ENCODE measurements at regions not wholly inside any gene's neighbourhood (a gene's known extent, or its start where the extent isn't known, plus 50 kb on each side); places are given as distances from the start of the nearest gene placed in this dataset.
"Not testable (repeated sequence)": the region's sequence is repeated elsewhere in the genome, so short reads cannot be mapped to it uniquely, and the experiment has no call there.

GRCh38 chr3:166697495-166697894 is 682.6 kb downstream of the ZBBX start:
- Histone ChIP-seq H3K27ac (no peak overlapping the region), H3K9me3 (replicated peaks) (0 out of 2 replicates have a peak, but pooled peaks cover 3% of the 10 kb centered on the region), H3K4me1 (replicated peaks) (no peaks in the 10 kb centered on the region), H3K27me3 (replicated peaks) (no peaks in the 10 kb centered on the region), H3K4me3 (no peak overlapping the region), H3K36me3 (no peaks in the 10 kb centered on the region)
- no peak for DNase-seq (ENCODE audit: low read depth in 1 of 2, low spot score in 2 of 2)

GRCh38 chr3:166696103-166696502 is 684.0 kb downstream of the ZBBX start:
- no peaks in the 10 kb centered on the region for H3K36me3 ChIP-seq
- H3K9me3 ChIP-seq (replicated peaks), result 0 out of 2 replicates have a peak, but pooled peaks cover 3% of the 10 kb centered on the region
- DNase-seq (ENCODE audit: low read depth in 1 of 2, low spot score in 2 of 2), result no peak
- H3K4me3 ChIP-seq, result no peak overlapping the region
- no peaks in the 10 kb centered on the region for H3K4me1 ChIP-seq (replicated peaks)
- H3K27ac ChIP-seq, result no peak overlapping the region
- no peaks in the 10 kb centered on the region for H3K27me3 ChIP-seq (replicated peaks)

GRCh38 chr3:166688665-166689064 is 691.4 kb downstream of the ZBBX start:
- H3K27me3 ChIP-seq (replicated peaks), result no peaks in the 10 kb centered on the region
- H3K9me3 ChIP-seq (replicated peaks), result peaks cover 3% of the 10 kb centered on the region; the same call in 1 of the 2 replicates
- H3K4me1 ChIP-seq (replicated peaks), result no peaks in the 10 kb centered on the region
- no peak for DNase-seq (ENCODE audit: low read depth in 1 of 2, low spot score in 2 of 2)
- no peak overlapping the region for H3K4me3 ChIP-seq
- no peak overlapping the region for H3K27ac ChIP-seq
- no peaks in the 10 kb centered on the region for H3K36me3 ChIP-seq

DNA sequence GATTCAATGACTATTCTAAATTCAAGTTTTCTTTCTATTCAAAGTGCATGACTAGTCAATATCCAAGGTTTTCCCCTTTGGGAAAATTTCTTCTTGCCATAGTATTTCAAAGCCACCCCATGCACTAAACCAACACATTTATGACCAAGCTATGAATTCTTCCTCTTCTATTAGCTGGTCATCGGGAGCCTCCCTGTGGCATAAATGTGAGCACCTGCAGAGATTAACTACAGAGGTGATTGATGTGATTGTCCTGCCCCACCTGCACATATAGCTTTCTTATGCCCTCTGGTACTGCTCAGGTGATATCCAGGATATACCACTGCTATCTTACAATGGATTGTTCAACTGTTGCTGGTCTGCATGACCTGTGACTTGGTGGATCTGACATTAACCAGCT is 694.9 kb downstream of the ZBBX start:
- H3K4me3 ChIP-seq, result no peak overlapping the region
- no peak for DNase-seq (ENCODE audit: low read depth in 1 of 2, low spot score in 2 of 2)
- no peaks in the 10 kb centered on the region for H3K4me1 ChIP-seq (replicated peaks)
- no peaks in the 10 kb centered on the region; the same call in 1 of the 2 replicates for H3K9me3 ChIP-seq (replicated peaks)
- H3K27me3 ChIP-seq (replicated peaks), result no peaks in the 10 kb centered on the region
- no peaks in the 10 kb centered on the region for H3K36me3 ChIP-seq
- no peak overlapping the region for H3K27ac ChIP-seq

DNA sequence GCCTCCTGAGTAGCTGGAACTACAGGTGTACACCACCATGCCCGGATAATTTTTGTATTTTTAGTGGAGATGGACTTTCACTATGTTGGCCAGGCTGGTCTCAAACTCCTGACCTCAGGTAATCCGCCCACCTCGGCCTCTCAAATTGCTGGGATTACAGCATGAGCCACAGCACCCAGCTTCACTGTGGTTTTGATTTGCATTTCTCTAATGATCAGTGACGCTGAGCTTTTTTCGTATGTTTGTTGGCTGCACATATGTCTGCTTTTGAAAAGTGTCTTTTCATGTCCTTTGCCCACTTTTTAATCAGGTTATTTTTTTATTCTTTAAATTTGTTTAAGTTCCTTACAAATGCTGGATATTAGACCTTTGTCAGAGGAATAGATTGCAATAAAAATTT is 696.0 kb downstream of the ZBBX start:
- not testable (repeated sequence) for H3K4me3 ChIP-seq; H3K9me3 ChIP-seq (replicated peaks); H3K4me1 ChIP-seq (replicated peaks); H3K27me3 ChIP-seq (replicated peaks); H3K27ac ChIP-seq; DNase-seq (ENCODE audit: low read depth in 1 of 2, low spot score in 2 of 2); H3K36me3 ChIP-seq

- H3K27ac ChIP-seq, result no peak overlapping the region
- no peaks in the 10 kb centered on the region for H3K27me3 ChIP-seq (replicated peaks)
Measured at GRCh38 chr3:166669781-166670180, 710.3 kb downstream of the ZBBX start.

DNA sequence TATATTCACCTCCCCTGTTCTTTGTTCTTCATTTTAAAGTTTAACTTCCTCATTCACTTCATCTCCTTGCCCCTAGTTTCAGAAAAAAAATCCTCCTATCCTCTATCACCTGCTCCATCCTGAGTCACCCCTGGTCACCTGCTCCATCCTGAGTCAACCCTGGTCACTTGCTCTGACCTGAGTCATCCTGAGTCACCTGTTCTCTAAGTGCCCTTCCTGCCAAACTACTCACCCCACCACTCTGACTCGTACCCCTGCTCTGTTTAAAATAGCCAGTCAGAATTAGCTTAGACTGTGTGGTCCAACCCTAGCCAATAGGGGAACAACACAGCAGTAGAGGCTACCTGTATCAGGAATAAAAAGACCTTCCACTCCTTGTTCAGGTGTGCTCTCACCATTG is 716.9 kb downstream of the ZBBX start:
- Histone ChIP-seq H3K27ac (no peak overlapping the region), H3K9me3 (replicated peaks) (no peaks in the 10 kb centered on the region; the same call in 1 of the 2 replicates), H3K4me1 (replicated peaks) (no peaks in the 10 kb centered on the region), H3K36me3 (no peaks in the 10 kb centered on the region), H3K27me3 (replicated peaks) (no peaks in the 10 kb centered on the region), H3K4me3 (no peak overlapping the region)
- DNase-seq (ENCODE audit: low read depth in 1 of 2, low spot score in 2 of 2), result no peak

More at GRCh38 chr3:166669781-166670180, 710.3 kb downstream of the ZBBX start:
- H3K9me3 ChIP-seq (replicated peaks), result no peaks in the 10 kb centered on the region
- no peak for DNase-seq (ENCODE audit: low read depth in 1 of 2, low spot score in 2 of 2)
- H3K36me3 ChIP-seq, result no peaks in the 10 kb centered on the region
- no peak overlapping the region for H3K4me3 ChIP-seq
- H3K4me1 ChIP-seq (replicated peaks), result no peaks in the 10 kb centered on the region

- H3K36me3 ChIP-seq, result no peaks in the 10 kb centered on the region
- no peak overlapping the region for H3K4me3 ChIP-seq
- H3K9me3 ChIP-seq (replicated peaks), result no peaks in the 10 kb centered on the region; the same call in 1 of the 2 replicates
- H3K27me3 ChIP-seq (replicated peaks), result no peaks in the 10 kb centered on the region
- no peak overlapping the region for H3K27ac ChIP-seq
- DNase-seq (ENCODE audit: low read depth in 1 of 2, low spot score in 2 of 2), result no peak
- H3K4me1 ChIP-seq (replicated peaks), result no peaks in the 10 kb centered on the region
Measured at GRCh38 chr3:166661621-166662020, 718.5 kb downstream of the ZBBX start.

DNA sequence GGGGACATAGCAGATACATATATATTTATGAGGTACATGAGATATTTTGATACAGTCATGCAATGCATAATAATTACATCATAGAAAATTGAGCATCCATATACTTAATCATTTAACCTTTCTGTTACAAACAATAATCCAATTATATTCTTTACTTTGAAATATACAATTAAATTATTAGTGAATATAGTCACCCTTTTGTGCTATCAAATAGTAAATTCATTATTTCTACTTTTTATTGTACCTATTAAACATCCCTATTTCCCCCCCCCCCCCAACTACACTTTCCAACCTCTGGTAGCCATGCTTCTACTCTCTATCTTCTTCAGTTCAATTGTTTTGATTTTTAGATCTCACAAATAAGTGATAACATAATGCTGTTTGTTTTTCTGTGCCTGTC is 719.1 kb downstream of the ZBBX start:
- H3K4me3 ChIP-seq, result no peak overlapping the region
- no peaks in the 10 kb centered on the region for H3K4me1 ChIP-seq (replicated peaks)
- no peaks in the 10 kb centered on the region for H3K36me3 ChIP-seq
- no peak for DNase-seq (ENCODE audit: low read depth in 1 of 2, low spot score in 2 of 2)
- H3K9me3 ChIP-seq (replicated peaks), result no peaks in the 10 kb centered on the region; the same call in 1 of the 2 replicates
- no peaks in the 10 kb centered on the region for H3K27me3 ChIP-seq (replicated peaks)
- H3K27ac ChIP-seq, result no peak overlapping the region

DNA sequence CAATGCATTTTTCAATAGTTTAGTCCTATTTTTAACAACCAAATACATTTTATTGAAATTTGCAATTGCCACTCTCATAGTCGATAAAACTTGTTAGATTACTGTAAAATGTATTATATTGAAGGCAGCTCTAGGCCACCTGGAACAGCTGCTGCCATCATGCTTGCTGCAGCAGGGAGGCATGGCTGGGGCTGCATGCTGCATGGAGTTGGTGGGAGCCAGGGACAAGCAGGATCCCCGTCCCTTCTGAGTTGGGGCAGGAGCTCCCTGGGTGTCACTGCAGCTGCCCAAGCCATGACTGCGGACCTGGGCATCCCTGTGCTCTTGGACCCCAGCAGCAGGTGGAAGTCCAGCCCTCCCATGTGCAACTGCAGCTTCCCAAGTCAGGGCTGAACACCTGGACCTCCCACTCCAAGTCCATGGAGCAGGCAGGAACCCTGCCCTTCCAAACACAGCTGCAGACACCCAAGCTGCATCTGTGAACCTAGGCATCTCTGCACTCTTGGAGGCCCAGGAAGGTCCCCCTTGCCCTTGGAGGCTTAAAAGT is 742.0 kb downstream of the ZBBX start:
- Histone ChIP-seq H3K9me3 (replicated peaks) (0 out of 2 replicates have a peak, but pooled peaks cover 2% of the 10 kb centered on the region), H3K36me3 (no peaks in the 10 kb centered on the region), H3K4me3 (no peak overlapping the region), H3K27ac (no peak overlapping the region), H3K27me3 (replicated peaks) (no peaks in the 10 kb centered on the region), H3K4me1 (replicated peaks) (no peaks in the 10 kb centered on the region)
- DNase-seq (ENCODE audit: low read depth in 1 of 2, low spot score in 2 of 2), result no peak

DNA sequence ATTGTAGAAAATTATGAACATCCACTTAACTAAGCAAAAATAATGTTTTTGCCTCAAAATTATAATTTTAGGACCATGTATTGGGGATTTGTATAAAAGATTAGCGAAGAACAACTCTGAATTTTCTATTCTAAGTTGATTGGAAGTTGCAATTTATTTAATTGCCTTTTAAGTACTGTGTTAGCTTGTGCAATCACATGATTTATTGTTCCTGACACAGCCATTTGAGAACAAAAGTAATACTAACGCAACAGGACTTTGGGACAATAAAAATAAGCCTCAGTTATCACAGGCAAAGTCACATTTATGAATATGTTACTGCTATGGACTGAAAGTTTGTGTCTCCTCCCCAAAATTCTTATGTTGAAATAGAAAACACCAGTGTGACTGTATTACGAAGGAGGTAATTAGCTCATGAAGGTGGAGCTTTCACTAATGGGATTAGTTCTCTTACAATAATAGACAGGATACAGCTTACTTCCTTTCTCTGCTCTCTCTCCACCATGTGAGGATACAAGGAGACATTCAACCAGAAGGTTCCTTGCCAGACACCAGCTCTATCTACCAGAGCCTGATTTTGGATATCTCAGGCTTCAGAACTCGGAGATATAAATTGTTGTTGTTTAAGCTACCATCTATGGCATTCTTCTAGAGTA is 745.9 kb downstream of the ZBBX start:
- Histone ChIP-seq H3K4me3 (no peak overlapping the region), H3K27ac (no peak overlapping the region), H3K27me3 (replicated peaks) (no peaks in the 10 kb centered on the region), H3K36me3 (no peaks in the 10 kb centered on the region), H3K9me3 (replicated peaks) (0 out of 2 replicates have a peak, but pooled peaks cover 2% of the 10 kb centered on the region), H3K4me1 (replicated peaks) (no peaks in the 10 kb centered on the region)
- no peak for DNase-seq (ENCODE audit: low read depth in 1 of 2, low spot score in 2 of 2)

DNA sequence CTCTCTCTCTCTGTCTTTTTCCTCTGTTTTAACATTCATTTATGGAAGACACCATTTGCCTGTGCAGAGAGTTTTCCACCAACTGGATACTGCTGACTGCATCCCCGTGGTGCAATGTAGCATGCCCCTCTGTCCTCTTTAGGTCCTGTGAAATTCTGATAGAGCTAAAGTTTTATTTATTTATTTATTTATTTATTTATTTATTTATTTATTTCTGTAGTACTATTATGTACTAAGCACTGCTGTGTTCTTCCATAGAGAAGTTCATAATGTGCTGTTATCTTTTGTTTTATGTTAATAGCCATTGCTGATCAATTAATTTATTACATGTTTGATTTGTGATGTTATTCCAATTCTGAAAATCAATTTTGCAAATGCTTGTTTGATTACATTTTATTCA is 749.9 kb downstream of the ZBBX start:
- Histone ChIP-seq H3K36me3 (no peaks in the 10 kb centered on the region), H3K27me3 (replicated peaks) (no peaks in the 10 kb centered on the region), H3K4me3 (no peak overlapping the region), H3K9me3 (replicated peaks) (no peaks in the 10 kb centered on the region), H3K4me1 (replicated peaks) (no peaks in the 10 kb centered on the region), H3K27ac (no peak overlapping the region)
- no peak for DNase-seq (ENCODE audit: low read depth in 1 of 2, low spot score in 2 of 2)

- Histone ChIP-seq H3K4me1 (replicated peaks) (no peaks in the 10 kb centered on the region), H3K27me3 (replicated peaks) (no peaks in the 10 kb centered on the region), H3K27ac (no peak overlapping the region), H3K4me3 (no peak overlapping the region), H3K36me3 (no peaks in the 10 kb centered on the region), H3K9me3 (replicated peaks) (no peaks in the 10 kb centered on the region)
- DNase-seq (ENCODE audit: low read depth in 1 of 2, low spot score in 2 of 2), result no peak
Measured at GRCh38 chr3:166613365-166613764, 766.7 kb downstream of the ZBBX start.

- not testable (repeated sequence) for H3K4me1 ChIP-seq (replicated peaks); DNase-seq (ENCODE audit: low read depth in 1 of 2, low spot score in 2 of 2)
Measured at GRCh38 chr3:166612761-166613160, 767.3 kb downstream of the ZBBX start.

More at GRCh38 chr3:166612761-166613160, 767.3 kb downstream of the ZBBX start:
- H3K36me3 ChIP-seq; H3K27ac ChIP-seq; H3K9me3 ChIP-seq (replicated peaks); H3K27me3 ChIP-seq (replicated peaks); H3K4me3 ChIP-seq: not testable (repeated sequence)

Measured in SJSA1 (cell line).